ENCODE measurements at regions not wholly inside any gene's neighbourhood (a gene's known extent, or its start where the extent isn't known, plus 50 kb on each side); places are given as distances from the start of the nearest gene placed in this dataset.

DNA sequence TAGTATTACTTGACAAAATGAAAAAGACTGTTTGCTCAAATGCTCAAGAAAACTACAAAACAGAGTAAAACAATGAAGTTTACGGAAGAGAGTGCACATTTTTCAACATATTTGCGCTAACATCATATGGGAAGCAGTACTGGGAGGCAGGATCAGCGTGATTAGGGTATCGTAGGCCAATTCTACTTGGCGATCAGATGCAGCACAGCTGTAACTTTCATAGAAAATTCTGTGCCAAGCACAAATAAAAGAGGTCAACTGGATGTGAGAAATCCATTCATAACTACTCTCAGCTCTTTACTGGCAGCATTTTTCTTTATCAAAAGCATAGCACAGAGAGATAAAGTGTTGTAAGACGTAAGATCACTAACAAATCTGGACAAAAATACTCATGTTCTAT, 1196.3 kb upstream of the GBE1 start:
- Histone ChIP-seq H3K9me3 (ENCODE audit: low read length) (no peaks in the 10 kb centered on the region), H3K27me3 (ENCODE audit: insufficient read depth, low read length) (no peaks in the 10 kb centered on the region), H3K4me1 (ENCODE audit: insufficient read depth, low read length) (no peaks in the 10 kb centered on the region), H3K36me3 (ENCODE audit: insufficient read depth, low read length) (no peaks in the 10 kb centered on the region), H3K4me3 (ENCODE audit: low read length) (no peak overlapping the region), H2AFZ (ENCODE audit: low read depth, low read length) (no peak overlapping the region)

DNA sequence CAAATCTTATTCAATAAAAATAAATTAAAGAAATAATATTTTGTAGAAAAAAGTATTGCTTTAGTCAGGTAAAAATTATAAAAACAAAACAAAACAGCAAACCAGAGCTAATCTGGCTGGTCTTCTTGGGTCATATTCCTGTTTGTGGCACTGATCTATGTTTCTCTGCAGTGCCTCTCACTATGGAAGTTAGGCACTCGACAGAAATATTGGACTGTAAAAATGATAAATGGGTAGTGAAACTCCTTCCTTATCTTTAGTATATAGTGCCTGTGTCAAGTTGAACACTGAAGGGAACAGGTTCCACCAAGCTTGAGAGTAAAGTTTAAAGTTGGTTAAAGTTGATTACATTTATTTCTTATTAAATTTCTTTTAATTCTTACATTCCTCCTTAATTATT, 1195.6 kb upstream of the GBE1 start:
- no peak overlapping the region for H3K4me3 ChIP-seq (ENCODE audit: low read length)
- H3K9me3 ChIP-seq (ENCODE audit: low read length): no peaks in the 10 kb centered on the region
- H3K27me3 ChIP-seq (ENCODE audit: insufficient read depth, low read length): no peaks in the 10 kb centered on the region
- H3K36me3 ChIP-seq (ENCODE audit: insufficient read depth, low read length): no peaks in the 10 kb centered on the region
- no peak overlapping the region for H2AFZ ChIP-seq (ENCODE audit: low read depth, low read length)
- no peaks in the 10 kb centered on the region for H3K4me1 ChIP-seq (ENCODE audit: insufficient read depth, low read length)

DNA sequence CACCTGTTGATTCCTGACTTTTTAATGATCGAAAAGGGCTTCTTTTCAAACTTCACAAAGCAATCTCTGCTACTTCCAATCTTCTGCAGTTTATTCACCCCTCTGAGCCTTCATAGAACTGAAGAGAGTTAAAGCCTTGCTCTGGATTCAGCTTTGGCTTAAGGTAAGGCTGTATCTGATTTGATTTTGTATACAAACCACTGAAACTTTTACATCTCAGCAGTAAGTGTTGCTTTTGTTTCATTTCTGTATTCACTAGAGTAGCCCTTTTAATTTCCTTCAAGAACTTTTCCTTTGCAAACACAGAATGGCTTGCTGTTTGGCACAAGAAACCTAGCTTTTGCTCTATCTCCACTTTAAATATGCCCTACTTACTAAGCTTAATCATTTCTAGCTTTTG, 1193.0 kb upstream of the GBE1 start:
- Histone ChIP-seq H2AFZ (ENCODE audit: low read depth, low read length) (no peak overlapping the region), H3K27me3 (ENCODE audit: insufficient read depth, low read length) (no peaks in the 10 kb centered on the region), H3K36me3 (ENCODE audit: insufficient read depth, low read length) (no peaks in the 10 kb centered on the region), H3K9me3 (ENCODE audit: low read length) (no peaks in the 10 kb centered on the region), H3K4me3 (ENCODE audit: low read length) (no peak overlapping the region), H3K4me1 (ENCODE audit: insufficient read depth, low read length) (no peaks in the 10 kb centered on the region)

DNA sequence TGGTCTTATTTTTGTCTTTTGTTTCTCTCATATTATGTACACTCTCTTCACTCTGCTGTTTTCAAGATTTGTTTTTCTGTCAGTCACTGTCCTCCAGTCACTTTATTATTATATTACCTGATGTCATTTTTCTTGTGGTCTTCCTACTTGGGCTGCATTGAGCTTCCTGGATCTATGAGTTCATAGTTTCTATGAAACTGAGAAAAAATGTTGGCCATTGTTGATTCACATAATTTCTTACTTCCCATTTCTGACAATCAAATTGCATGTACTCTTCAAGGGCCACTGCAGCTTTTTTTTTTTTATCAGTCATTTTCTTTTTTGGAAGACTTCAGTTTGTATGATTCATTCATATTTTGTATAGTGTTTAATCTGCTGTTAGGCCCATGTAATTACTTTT, 1180.6 kb upstream of the GBE1 start:
- H3K4me3 ChIP-seq (ENCODE audit: low read length): no peak overlapping the region
- H3K36me3 ChIP-seq (ENCODE audit: insufficient read depth, low read length): no peaks in the 10 kb centered on the region
- H3K4me1 ChIP-seq (ENCODE audit: insufficient read depth, low read length): no peaks in the 10 kb centered on the region
- no peaks in the 10 kb centered on the region for H3K9me3 ChIP-seq (ENCODE audit: low read length)
- no peak overlapping the region for H2AFZ ChIP-seq (ENCODE audit: low read depth, low read length)
- H3K27me3 ChIP-seq (ENCODE audit: insufficient read depth, low read length): no peaks in the 10 kb centered on the region

DNA sequence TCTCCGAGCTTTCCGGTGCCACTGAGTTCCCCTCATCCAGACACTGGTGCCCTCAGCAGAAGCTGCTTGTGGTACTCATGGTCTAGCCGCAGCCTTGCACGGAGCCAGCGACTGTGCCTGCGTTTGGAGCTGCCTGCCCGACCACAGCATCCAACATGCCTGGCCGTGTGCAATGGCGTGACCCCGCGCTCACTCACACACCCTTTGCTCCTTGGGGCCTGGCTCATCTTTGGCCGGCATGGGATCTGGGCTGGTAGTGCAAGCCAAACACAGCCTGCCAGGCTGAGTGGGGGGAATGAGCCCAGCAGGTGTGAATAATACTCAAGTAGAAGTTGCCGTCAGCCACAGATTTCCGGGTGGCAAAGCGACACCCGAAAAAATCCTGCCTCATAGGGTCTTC, 1178.7 kb upstream of the GBE1 start:
- Histone ChIP-seq H2AFZ (ENCODE audit: low read depth, low read length) (no peak overlapping the region), H3K27me3 (ENCODE audit: insufficient read depth, low read length) (no peaks in the 10 kb centered on the region), H3K36me3 (ENCODE audit: insufficient read depth, low read length) (no peaks in the 10 kb centered on the region), H3K4me1 (ENCODE audit: insufficient read depth, low read length) (no peaks in the 10 kb centered on the region), H3K9me3 (ENCODE audit: low read length) (no peaks in the 10 kb centered on the region), H3K4me3 (ENCODE audit: low read length) (no peak overlapping the region)

DNA sequence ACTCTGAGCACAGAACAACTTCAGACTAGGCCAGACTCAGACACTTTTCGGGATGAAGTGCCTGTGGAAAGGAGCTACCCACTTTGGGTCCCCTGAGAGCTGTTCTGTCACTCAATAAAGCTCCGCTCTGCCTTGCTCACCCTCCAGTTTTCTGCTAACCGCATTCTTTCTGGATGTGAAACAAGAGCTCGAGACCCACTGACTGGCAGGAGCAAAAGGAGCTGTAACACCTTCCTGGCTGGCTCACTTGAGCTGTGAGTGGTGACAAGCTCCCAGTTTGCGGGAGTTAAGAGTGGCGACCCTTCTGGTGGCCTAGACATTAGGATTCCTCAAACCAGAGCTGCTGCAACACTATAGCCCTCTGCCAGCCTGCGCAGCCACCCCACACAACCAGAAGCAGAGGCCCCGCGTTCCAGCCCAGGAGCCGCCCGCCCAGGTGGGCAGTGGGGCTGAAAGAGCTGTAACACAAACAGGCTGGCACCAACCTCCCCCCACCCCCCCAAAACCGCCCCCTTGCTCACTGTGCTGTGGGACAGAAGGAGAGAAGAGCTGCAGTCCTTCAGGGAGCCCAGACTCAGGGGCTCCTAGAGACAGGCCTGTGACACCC, 1178.1 kb upstream of the GBE1 start:
- no peaks in the 10 kb centered on the region for H3K9me3 ChIP-seq (ENCODE audit: low read length)
- no peaks in the 10 kb centered on the region for H3K27me3 ChIP-seq (ENCODE audit: insufficient read depth, low read length)
- no peak overlapping the region for H3K4me3 ChIP-seq (ENCODE audit: low read length)
- no peak overlapping the region for H2AFZ ChIP-seq (ENCODE audit: low read depth, low read length)
- H3K4me1 ChIP-seq (ENCODE audit: insufficient read depth, low read length): no peaks in the 10 kb centered on the region
- no peaks in the 10 kb centered on the region for H3K36me3 ChIP-seq (ENCODE audit: insufficient read depth, low read length)

DNA sequence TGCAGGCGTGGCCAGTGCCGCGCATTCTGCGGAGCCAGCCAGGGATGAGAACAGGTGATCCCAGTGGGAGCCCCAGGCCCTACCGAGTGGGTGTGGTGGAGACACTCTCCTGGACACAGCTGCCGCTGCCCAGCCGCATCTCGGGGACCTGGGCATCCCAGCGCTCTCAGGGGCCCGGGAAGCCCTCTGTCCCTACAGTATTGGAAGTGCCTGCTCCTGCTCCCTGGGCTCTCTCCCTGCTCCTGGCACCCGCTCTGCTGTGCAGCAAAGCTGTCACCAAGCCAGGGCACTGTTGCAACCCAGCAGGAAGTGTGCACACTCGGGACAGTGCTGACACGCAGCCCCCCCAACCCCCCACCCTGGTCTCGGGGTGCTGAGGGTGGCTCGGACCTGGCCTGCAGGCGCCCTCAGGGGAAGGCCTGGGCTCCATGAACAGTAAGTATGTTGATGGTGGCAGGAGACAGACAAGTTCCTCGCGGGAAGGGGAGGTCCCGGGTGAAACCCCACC, 1177.4 kb upstream of the GBE1 start:
- Histone ChIP-seq H3K36me3 (ENCODE audit: insufficient read depth, low read length) (no peaks in the 10 kb centered on the region), H3K9me3 (ENCODE audit: low read length) (no peaks in the 10 kb centered on the region), H2AFZ (ENCODE audit: low read depth, low read length) (no peak overlapping the region), H3K27me3 (ENCODE audit: insufficient read depth, low read length) (no peaks in the 10 kb centered on the region), H3K4me1 (ENCODE audit: insufficient read depth, low read length) (no peaks in the 10 kb centered on the region), H3K4me3 (ENCODE audit: low read length) (no peak overlapping the region)

DNA sequence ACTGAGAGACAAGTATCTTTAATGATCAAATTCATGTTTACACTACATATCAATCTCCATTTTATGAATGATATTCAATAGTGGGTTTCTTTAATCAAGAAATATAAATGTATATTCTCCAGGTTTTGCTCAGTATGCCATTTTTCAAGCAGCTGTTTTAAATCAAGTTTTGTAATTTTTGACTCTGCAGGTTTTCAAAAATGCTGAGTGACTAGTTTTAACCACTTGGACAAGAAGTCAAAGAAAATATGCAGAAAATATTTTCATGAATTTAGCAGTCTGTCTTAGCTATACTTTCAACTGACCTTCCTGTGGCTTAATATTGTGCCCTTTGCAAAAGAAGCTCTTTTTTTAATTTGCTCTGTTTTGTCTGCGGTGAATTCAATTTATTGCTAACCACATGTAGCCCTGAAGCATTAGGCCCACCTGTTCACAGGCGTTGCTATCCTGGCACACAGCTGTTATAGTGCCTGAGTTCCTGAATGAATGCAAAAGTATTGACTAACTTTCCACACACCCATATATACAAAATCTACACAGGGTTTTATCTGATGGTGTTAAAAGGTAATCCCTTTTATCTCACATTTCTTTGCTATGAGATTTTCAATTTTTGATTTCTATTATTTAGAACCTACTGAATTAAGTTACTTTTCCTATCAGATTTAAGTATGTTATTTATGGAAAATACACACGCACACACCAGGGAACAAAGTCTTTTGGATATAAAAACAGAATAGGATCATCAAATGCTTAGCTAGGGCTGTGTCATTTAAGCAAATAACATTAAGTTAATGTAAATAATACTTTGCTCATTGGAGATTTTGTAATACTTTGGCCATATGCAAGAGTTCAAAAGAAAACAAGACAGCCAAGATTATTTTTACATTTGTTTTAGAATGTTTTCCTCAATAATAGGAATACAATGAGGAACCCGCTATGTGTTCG, 1166.1 kb upstream of the GBE1 start:
- Histone ChIP-seq H3K4me3 (ENCODE audit: low read length) (no peak overlapping the region), H3K27me3 (ENCODE audit: insufficient read depth, low read length) (no peaks in the 10 kb centered on the region), H3K4me1 (ENCODE audit: insufficient read depth, low read length) (no peaks in the 10 kb centered on the region), H3K36me3 (ENCODE audit: insufficient read depth, low read length) (no peaks in the 10 kb centered on the region), H3K9me3 (ENCODE audit: low read length) (no peaks in the 10 kb centered on the region), H2AFZ (ENCODE audit: low read depth, low read length) (no peak overlapping the region)

DNA sequence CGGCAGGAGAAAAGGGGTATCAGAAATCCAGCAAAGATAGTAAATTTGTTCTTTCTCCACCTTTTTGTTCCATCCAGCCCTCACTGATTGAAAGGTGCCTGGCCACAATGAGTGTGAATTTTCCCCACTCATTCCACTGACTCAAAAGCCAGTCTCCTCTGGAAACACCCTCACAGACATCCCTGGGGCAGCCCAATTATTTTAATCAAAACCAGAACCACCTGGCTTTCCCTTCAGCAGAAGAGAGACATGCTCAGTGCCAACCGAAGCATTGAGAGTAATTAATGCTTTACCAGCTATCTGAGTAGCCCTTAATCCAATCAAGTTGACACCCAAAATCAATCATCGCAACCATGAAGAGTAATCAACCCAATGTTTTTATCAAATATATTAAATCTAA, 1129.6 kb upstream of the GBE1 start:
- Histone ChIP-seq H3K4me3 (ENCODE audit: low read length) (no peak overlapping the region), H3K27me3 (ENCODE audit: insufficient read depth, low read length) (no peaks in the 10 kb centered on the region), H3K9me3 (ENCODE audit: low read length) (no peaks in the 10 kb centered on the region), H3K4me1 (ENCODE audit: insufficient read depth, low read length) (no peaks in the 10 kb centered on the region), H3K36me3 (ENCODE audit: insufficient read depth, low read length) (no peaks in the 10 kb centered on the region), H2AFZ (ENCODE audit: low read depth, low read length) (no peak overlapping the region)

- Histone ChIP-seq H3K4me3 (ENCODE audit: low read length) (no peak overlapping the region), H3K9me3 (ENCODE audit: low read length) (no peaks in the 10 kb centered on the region), H3K36me3 (ENCODE audit: insufficient read depth, low read length) (no peaks in the 10 kb centered on the region), H2AFZ (ENCODE audit: low read depth, low read length) (no peak overlapping the region), H3K27me3 (ENCODE audit: insufficient read depth, low read length) (no peaks in the 10 kb centered on the region), H3K4me1 (ENCODE audit: insufficient read depth, low read length) (no peaks in the 10 kb centered on the region)
Measured at GRCh38 chr3:82883072-82883471, 1121.6 kb upstream of the GBE1 start.

DNA sequence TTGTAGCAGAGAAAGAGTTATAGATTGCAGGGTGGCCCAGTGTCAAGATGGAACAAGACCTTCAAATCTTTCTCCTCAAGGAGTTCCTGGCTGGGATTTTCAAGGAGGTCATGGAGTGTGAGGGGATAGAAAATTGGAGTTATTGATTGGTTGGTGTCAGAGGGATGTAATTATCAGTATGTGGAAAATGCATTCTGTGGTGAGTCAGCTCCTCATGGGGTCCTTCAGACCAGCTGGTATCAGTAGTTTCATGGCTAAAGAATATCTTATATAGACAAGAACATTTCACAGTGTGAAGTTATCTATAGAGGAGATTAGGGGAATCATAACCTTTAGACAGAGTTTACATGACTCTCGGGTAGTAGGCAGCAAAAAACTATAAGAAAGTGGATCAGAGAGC, 1114.0 kb upstream of the GBE1 start:
- Histone ChIP-seq H3K4me1 (ENCODE audit: insufficient read depth, low read length) (no peaks in the 10 kb centered on the region), H3K36me3 (ENCODE audit: insufficient read depth, low read length) (no peaks in the 10 kb centered on the region), H3K4me3 (ENCODE audit: low read length) (no peak overlapping the region), H3K27me3 (ENCODE audit: insufficient read depth, low read length) (no peaks in the 10 kb centered on the region), H3K9me3 (ENCODE audit: low read length) (no peaks in the 10 kb centered on the region), H2AFZ (ENCODE audit: low read depth, low read length) (no peak overlapping the region)

GRCh38 chr3:82839871-82840270, 1078.4 kb upstream of the GBE1 start:
- Histone ChIP-seq H3K4me3 (ENCODE audit: low read length) (no peak overlapping the region), H3K4me1 (ENCODE audit: insufficient read depth, low read length) (no peaks in the 10 kb centered on the region), H3K27me3 (ENCODE audit: insufficient read depth, low read length) (no peaks in the 10 kb centered on the region), H3K9me3 (ENCODE audit: low read length) (no peaks in the 10 kb centered on the region), H2AFZ (ENCODE audit: low read depth, low read length) (no peak overlapping the region), H3K36me3 (ENCODE audit: insufficient read depth, low read length) (no peaks in the 10 kb centered on the region)

DNA sequence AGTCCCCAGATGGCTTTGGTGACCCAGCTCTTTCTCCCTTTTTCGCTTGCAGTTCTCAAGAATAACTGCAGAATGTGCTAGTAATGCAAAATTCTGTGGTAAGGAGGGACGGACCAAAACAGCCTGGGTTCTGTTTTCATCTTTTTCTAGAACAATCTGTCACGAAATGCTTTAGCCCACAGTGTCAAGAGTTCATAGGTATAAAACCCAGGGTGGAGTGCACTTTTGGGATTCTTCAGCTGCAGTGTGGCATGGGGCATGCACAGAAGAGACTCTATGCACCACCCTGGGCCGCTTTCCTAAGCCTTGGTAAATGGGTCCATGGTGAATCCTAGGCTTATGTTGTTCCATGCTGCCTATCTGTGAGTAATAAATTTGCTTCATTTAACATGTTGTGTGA, 1072.7 kb upstream of the GBE1 start:
- no peaks in the 10 kb centered on the region for H3K36me3 ChIP-seq (ENCODE audit: insufficient read depth, low read length)
- no peaks in the 10 kb centered on the region for H3K4me1 ChIP-seq (ENCODE audit: insufficient read depth, low read length)
- H2AFZ ChIP-seq (ENCODE audit: low read depth, low read length): no peak overlapping the region
- no peaks in the 10 kb centered on the region for H3K27me3 ChIP-seq (ENCODE audit: insufficient read depth, low read length)
- H3K9me3 ChIP-seq (ENCODE audit: low read length): no peaks in the 10 kb centered on the region
- H3K4me3 ChIP-seq (ENCODE audit: low read length): no peak overlapping the region
